HL-60 (cell line): ENCODE measurements at regions not wholly inside any gene's neighbourhood (a gene's known extent, or its start where the extent isn't known, plus 50 kb on each side); places are given as distances from the start of the nearest gene placed in this dataset.

ENCODE experiments used
- GABPA ChIP-seq: IDR thresholded peaks from 2 replicates; pipeline ENCODE4 v1.6.1; 2012; ENCODE audit warnings: low read depth
- POLR2AphosphoS5 ChIP-seq: IDR thresholded peaks from 2 replicates; pipeline ENCODE4 v1.6.1; 2012; ENCODE audit warnings: low read depth
- SPI1 ChIP-seq: IDR thresholded peaks from 2 replicates; pipeline ENCODE4 v1.6.1; 2012; ENCODE audit warnings: low read depth, mild to moderate bottlenecking, borderline replicate concordance
- TF ChIP-seq, protein P1 (sequence below): IDR thresholded peaks from one replicate; pipeline ENCODE4 v1.5.1; 2011; ENCODE audit warnings: low read length, control low read depth, inconsistent platforms; ENCODE audit not compliant: insufficient read depth
- TF ChIP-seq, protein P2 (sequence below): IDR thresholded peaks from 2 replicates; pipeline ENCODE4 v1.6.1; 2012; ENCODE audit warnings: low read depth; ENCODE audit not compliant: insufficient replicate concordance

GRCh38 chr5:74918232-74918669, 52.1 kb upstream of the FAM169A start:
- TF ChIP-seq, protein P1, sequence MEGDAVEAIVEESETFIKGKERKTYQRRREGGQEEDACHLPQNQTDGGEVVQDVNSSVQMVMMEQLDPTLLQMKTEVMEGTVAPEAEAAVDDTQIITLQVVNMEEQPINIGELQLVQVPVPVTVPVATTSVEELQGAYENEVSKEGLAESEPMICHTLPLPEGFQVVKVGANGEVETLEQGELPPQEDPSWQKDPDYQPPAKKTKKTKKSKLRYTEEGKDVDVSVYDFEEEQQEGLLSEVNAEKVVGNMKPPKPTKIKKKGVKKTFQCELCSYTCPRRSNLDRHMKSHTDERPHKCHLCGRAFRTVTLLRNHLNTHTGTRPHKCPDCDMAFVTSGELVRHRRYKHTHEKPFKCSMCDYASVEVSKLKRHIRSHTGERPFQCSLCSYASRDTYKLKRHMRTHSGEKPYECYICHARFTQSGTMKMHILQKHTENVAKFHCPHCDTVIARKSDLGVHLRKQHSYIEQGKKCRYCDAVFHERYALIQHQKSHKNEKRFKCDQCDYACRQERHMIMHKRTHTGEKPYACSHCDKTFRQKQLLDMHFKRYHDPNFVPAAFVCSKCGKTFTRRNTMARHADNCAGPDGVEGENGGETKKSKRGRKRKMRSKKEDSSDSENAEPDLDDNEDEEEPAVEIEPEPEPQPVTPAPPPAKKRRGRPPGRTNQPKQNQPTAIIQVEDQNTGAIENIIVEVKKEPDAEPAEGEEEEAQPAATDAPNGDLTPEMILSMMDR, result no peak
- TF ChIP-seq, protein P2, sequence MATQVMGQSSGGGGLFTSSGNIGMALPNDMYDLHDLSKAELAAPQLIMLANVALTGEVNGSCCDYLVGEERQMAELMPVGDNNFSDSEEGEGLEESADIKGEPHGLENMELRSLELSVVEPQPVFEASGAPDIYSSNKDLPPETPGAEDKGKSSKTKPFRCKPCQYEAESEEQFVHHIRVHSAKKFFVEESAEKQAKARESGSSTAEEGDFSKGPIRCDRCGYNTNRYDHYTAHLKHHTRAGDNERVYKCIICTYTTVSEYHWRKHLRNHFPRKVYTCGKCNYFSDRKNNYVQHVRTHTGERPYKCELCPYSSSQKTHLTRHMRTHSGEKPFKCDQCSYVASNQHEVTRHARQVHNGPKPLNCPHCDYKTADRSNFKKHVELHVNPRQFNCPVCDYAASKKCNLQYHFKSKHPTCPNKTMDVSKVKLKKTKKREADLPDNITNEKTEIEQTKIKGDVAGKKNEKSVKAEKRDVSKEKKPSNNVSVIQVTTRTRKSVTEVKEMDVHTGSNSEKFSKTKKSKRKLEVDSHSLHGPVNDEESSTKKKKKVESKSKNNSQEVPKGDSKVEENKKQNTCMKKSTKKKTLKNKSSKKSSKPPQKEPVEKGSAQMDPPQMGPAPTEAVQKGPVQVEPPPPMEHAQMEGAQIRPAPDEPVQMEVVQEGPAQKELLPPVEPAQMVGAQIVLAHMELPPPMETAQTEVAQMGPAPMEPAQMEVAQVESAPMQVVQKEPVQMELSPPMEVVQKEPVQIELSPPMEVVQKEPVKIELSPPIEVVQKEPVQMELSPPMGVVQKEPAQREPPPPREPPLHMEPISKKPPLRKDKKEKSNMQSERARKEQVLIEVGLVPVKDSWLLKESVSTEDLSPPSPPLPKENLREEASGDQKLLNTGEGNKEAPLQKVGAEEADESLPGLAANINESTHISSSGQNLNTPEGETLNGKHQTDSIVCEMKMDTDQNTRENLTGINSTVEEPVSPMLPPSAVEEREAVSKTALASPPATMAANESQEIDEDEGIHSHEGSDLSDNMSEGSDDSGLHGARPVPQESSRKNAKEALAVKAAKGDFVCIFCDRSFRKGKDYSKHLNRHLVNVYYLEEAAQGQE, result no peak
- TF ChIP-seq GABPA (no peak), POLR2AphosphoS5 (no peak), SPI1 (no peak)
